ENCODE measurements at regions not wholly inside any gene's neighbourhood (a gene's known extent, or its start where the extent isn't known, plus 50 kb on each side); places are given as distances from the start of the nearest gene placed in this dataset.
"Not testable (repeated sequence)": the region's sequence is repeated elsewhere in the genome, so short reads cannot be mapped to it uniquely, and the experiment has no call there.

GRCh38 chr13:86900906-86901305 lies 770.3 kb upstream of the SLITRK5 start:
- no peak overlapping the region for H3K27ac Mint-ChIP-seq
- no peaks in the 10 kb centered on the region for H3K27me3 Mint-ChIP-seq
- H3K9me3 Mint-ChIP-seq: no peaks in the 10 kb centered on the region
- TF ChIP-seq CTCF (conservative IDR thresholded peaks at IDR 0.05): no peak
- no peaks in the 10 kb centered on the region for H3K36me3 Mint-ChIP-seq
- DNase-seq (ENCODE audit: extremely low spot score, unreplicated experiment): no peak
- no peak overlapping the region for H3K4me3 Mint-ChIP-seq
- H3K4me1 Mint-ChIP-seq (ENCODE audit: unreplicated experiment): no peaks in the 10 kb centered on the region

GRCh38 chr13:86906127-86906874 lies 764.9 kb upstream of the SLITRK5 start:
- Mint-ChIP-seq H3K27ac (no peak overlapping the region), H3K4me1 (ENCODE audit: unreplicated experiment) (no peaks in the 10 kb centered on the region), H3K36me3 (no peaks in the 10 kb centered on the region), H3K9me3 (no peaks in the 10 kb centered on the region), H3K4me3 (no peak overlapping the region), H3K27me3 (no peaks in the 10 kb centered on the region)
- no peak for TF ChIP-seq CTCF (conservative IDR thresholded peaks at IDR 0.05)
- no peak for DNase-seq (ENCODE audit: extremely low spot score, unreplicated experiment)

GRCh38 chr13:86907156-86907555 lies 764.0 kb upstream of the SLITRK5 start:
- Mint-ChIP-seq H3K9me3 (no peaks in the 10 kb centered on the region), H3K4me3 (no peak overlapping the region), H3K4me1 (ENCODE audit: unreplicated experiment) (no peaks in the 10 kb centered on the region), H3K27me3 (no peaks in the 10 kb centered on the region), H3K36me3 (no peaks in the 10 kb centered on the region), H3K27ac (no peak overlapping the region)
- no peak for TF ChIP-seq CTCF (conservative IDR thresholded peaks at IDR 0.05)
- DNase-seq (ENCODE audit: extremely low spot score, unreplicated experiment): no peak

GRCh38 chr13:86909318-86909717 lies 761.9 kb upstream of the SLITRK5 start:
- DNase-seq (ENCODE audit: extremely low spot score, unreplicated experiment): no peak
- Mint-ChIP-seq H3K4me3 (no peak overlapping the region), H3K36me3 (no peaks in the 10 kb centered on the region), H3K4me1 (ENCODE audit: unreplicated experiment) (no peaks in the 10 kb centered on the region), H3K27ac (no peak overlapping the region), H3K9me3 (no peaks in the 10 kb centered on the region), H3K27me3 (no peaks in the 10 kb centered on the region)
- TF ChIP-seq CTCF (conservative IDR thresholded peaks at IDR 0.05): no peak

- no peak for DNase-seq (ENCODE audit: extremely low spot score, unreplicated experiment)
- Mint-ChIP-seq H3K9me3 (no peaks in the 10 kb centered on the region), H3K27me3 (no peaks in the 10 kb centered on the region), H3K27ac (no peak overlapping the region), H3K36me3 (no peaks in the 10 kb centered on the region), H3K4me3 (no peak overlapping the region), H3K4me1 (ENCODE audit: unreplicated experiment) (no peaks in the 10 kb centered on the region)
- no peak for TF ChIP-seq CTCF (conservative IDR thresholded peaks at IDR 0.05)
Measured at GRCh38 chr13:86914757-86915156, 756.4 kb upstream of the SLITRK5 start.

GRCh38 chr13:86917438-86917837 lies 753.7 kb upstream of the SLITRK5 start:
- not testable (repeated sequence) for H3K27me3 Mint-ChIP-seq; DNase-seq (ENCODE audit: extremely low spot score, unreplicated experiment); H3K9me3 Mint-ChIP-seq; H3K4me3 Mint-ChIP-seq; H3K27ac Mint-ChIP-seq; H3K36me3 Mint-ChIP-seq; H3K4me1 Mint-ChIP-seq (ENCODE audit: unreplicated experiment)

All from type B pancreatic cell (in vitro differentiated cells).